ENCODE measurements at regions not wholly inside any gene's neighbourhood (a gene's known extent, or its start where the extent isn't known, plus 50 kb on each side); places are given as distances from the start of the nearest gene placed in this dataset.

GRCh38 chr3:124117486-124117885, 125.6 kb upstream of the ROPN1 start:
- no peak for DNase-seq (ENCODE audit: low read depth)
- in situ Hi-C loops (cut with HindIII; ENCODE audit: low sequenced_read_pairs), result no loop called here
- TF ChIP-seq CTCF (IDR thresholded peaks at IDR 0.05; ENCODE audit: low read depth, low read length, missing control alignments), result no peak
- no peak overlapping the region for H3K4me3 ChIP-seq (ENCODE audit: low read depth, low read length)

- in situ Hi-C loops (cut with HindIII; ENCODE audit: low sequenced_read_pairs), result no loop called here
- no peak for DNase-seq (ENCODE audit: low read depth)
- no peak for TF ChIP-seq CTCF (IDR thresholded peaks at IDR 0.05; ENCODE audit: low read depth, low read length, missing control alignments)
- H3K4me3 ChIP-seq (ENCODE audit: low read depth, low read length), result no peak overlapping the region
Measured at GRCh38 chr3:124118397-124118796, 126.5 kb upstream of the ROPN1 start.

GRCh38 chr3:124119056-124119716, 127.3 kb upstream of the ROPN1 start:
- in situ Hi-C loops (cut with HindIII; ENCODE audit: low sequenced_read_pairs), result no loop called here
- no peak for DNase-seq (ENCODE audit: low read depth)
- TF ChIP-seq CTCF (IDR thresholded peaks at IDR 0.05; ENCODE audit: low read depth, low read length, missing control alignments), result no peak
- H3K4me3 ChIP-seq (ENCODE audit: low read depth, low read length), result no peak overlapping the region

- in situ Hi-C loops (cut with HindIII; ENCODE audit: low sequenced_read_pairs), result no loop called here
- no peak overlapping the region for H3K4me3 ChIP-seq (ENCODE audit: low read depth, low read length)
- TF ChIP-seq CTCF (IDR thresholded peaks at IDR 0.05; ENCODE audit: low read depth, low read length, missing control alignments), result no peak
- DNase-seq (ENCODE audit: low read depth), result no peak
Measured at GRCh38 chr3:124121379-124122312, 129.7 kb upstream of the ROPN1 start.

- TF ChIP-seq CTCF (IDR thresholded peaks at IDR 0.05; ENCODE audit: low read depth, low read length, missing control alignments), result no peak
- H3K4me3 ChIP-seq (ENCODE audit: low read depth, low read length), result no peak overlapping the region
- in situ Hi-C loops (cut with HindIII; ENCODE audit: low sequenced_read_pairs), result no loop called here
- DNase-seq (ENCODE audit: low read depth), result no peak
Measured at GRCh38 chr3:124125315-124125714, 133.4 kb upstream of the ROPN1 start.

- in situ Hi-C loops (cut with HindIII; ENCODE audit: low sequenced_read_pairs), result no loop called here
- H3K4me3 ChIP-seq (ENCODE audit: low read depth, low read length), result no peak overlapping the region
- no peak for TF ChIP-seq CTCF (IDR thresholded peaks at IDR 0.05; ENCODE audit: low read depth, low read length, missing control alignments)
- DNase-seq (ENCODE audit: low read depth), result no peak
Measured at GRCh38 chr3:124126436-124127023, 134.6 kb upstream of the ROPN1 start.
